ENCODE measurements at regions not wholly inside any gene's neighbourhood (a gene's known extent, or its start where the extent isn't known, plus 50 kb on each side); places are given as distances from the start of the nearest gene placed in this dataset.

GRCh38 chr15:69824075-69824876, 273.4 kb downstream of the TLE3 start:
- TF ChIP-seq EZH2 (IDR thresholded peaks at IDR 0.05; ENCODE audit: borderline replicate concordance, low read depth, low read length, severe bottlenecking) = no peak
- no peak for TF ChIP-seq CTCF (IDR thresholded peaks at IDR 0.05; ENCODE audit: borderline replicate concordance, extremely low read depth, low read length, poor library complexity, severe bottlenecking)
- peaks cover 6% of the 10 kb centered on the region for H3K27me3 ChIP-seq (ENCODE audit: insufficient read depth, low read length, poor library complexity)
- no peaks in the 10 kb centered on the region for H3K79me2 ChIP-seq (ENCODE audit: insufficient read depth, low read length)

GRCh38 chr15:69824877-69825406, 272.8 kb downstream of the TLE3 start:
- Histone ChIP-seq H3K9ac (ENCODE audit: low read depth, low read length) (no peak overlapping the region), H3K36me3 (ENCODE audit: insufficient read depth, low read length) (no peaks in the 10 kb centered on the region), H3K9me3 (ENCODE audit: insufficient read depth, low read length, severe bottlenecking) (no peaks in the 10 kb centered on the region), H3K27me3 (ENCODE audit: insufficient read depth, low read length, poor library complexity) (peaks cover 6% of the 10 kb centered on the region), H3K4me3 (ENCODE audit: low read depth in 1 of 2, low read length in 2 of 2) (no peak overlapping the region), H3K4me1 (ENCODE audit: insufficient read depth, low read length) (no peaks in the 10 kb centered on the region), H3K27ac (ENCODE audit: low read length) (no peak overlapping the region), H2AFZ (ENCODE audit: low read depth, low read length) (no peak overlapping the region), H4K20me1 (ENCODE audit: insufficient read depth, low read length) (no peaks in the 10 kb centered on the region), H3K4me2 (ENCODE audit: insufficient read depth, low read length) (no peak overlapping the region), H3K79me2 (ENCODE audit: insufficient read depth, low read length) (no peaks in the 10 kb centered on the region)
- no peak for TF ChIP-seq CTCF (IDR thresholded peaks at IDR 0.05; ENCODE audit: borderline replicate concordance, extremely low read depth, low read length, poor library complexity, severe bottlenecking)
- TF ChIP-seq EZH2 (IDR thresholded peaks at IDR 0.05; ENCODE audit: borderline replicate concordance, low read depth, low read length, severe bottlenecking) = no peak
- ATAC-seq (ENCODE audit: insufficient read depth, low read depth) = no peak
- DNase-seq = no peak

More at GRCh38 chr15:69824075-69824876, 273.4 kb downstream of the TLE3 start:
- no peak overlapping the region for H3K4me3 ChIP-seq (ENCODE audit: low read depth in 1 of 2, low read length in 2 of 2)
- no peak for DNase-seq
- H3K27ac ChIP-seq (ENCODE audit: low read length) = no peak overlapping the region
- H2AFZ ChIP-seq (ENCODE audit: low read depth, low read length) = no peak overlapping the region
- no peaks in the 10 kb centered on the region for H3K4me1 ChIP-seq (ENCODE audit: insufficient read depth, low read length)
- H3K4me2 ChIP-seq (ENCODE audit: insufficient read depth, low read length) = no peak overlapping the region
- H3K9ac ChIP-seq (ENCODE audit: low read depth, low read length) = no peak overlapping the region
- no peaks in the 10 kb centered on the region for H4K20me1 ChIP-seq (ENCODE audit: insufficient read depth, low read length)
- H3K36me3 ChIP-seq (ENCODE audit: insufficient read depth, low read length) = no peaks in the 10 kb centered on the region
- H3K9me3 ChIP-seq (ENCODE audit: insufficient read depth, low read length, severe bottlenecking) = no peaks in the 10 kb centered on the region
- ATAC-seq (ENCODE audit: insufficient read depth, low read depth) = no peak

- no peak overlapping the region for H3K4me2 ChIP-seq (ENCODE audit: insufficient read depth, low read length)
- no peak overlapping the region for H3K27ac ChIP-seq (ENCODE audit: low read length)
- H3K79me2 ChIP-seq (ENCODE audit: insufficient read depth, low read length) = no peaks in the 10 kb centered on the region
- H3K9ac ChIP-seq (ENCODE audit: low read depth, low read length) = no peak overlapping the region
- no peak for ATAC-seq (ENCODE audit: insufficient read depth, low read depth)
- peaks cover 6% of the 10 kb centered on the region for H3K27me3 ChIP-seq (ENCODE audit: insufficient read depth, low read length, poor library complexity)
- H2AFZ ChIP-seq (ENCODE audit: low read depth, low read length) = no peak overlapping the region
- H3K4me1 ChIP-seq (ENCODE audit: insufficient read depth, low read length) = no peaks in the 10 kb centered on the region
- H4K20me1 ChIP-seq (ENCODE audit: insufficient read depth, low read length) = no peaks in the 10 kb centered on the region
- no peaks in the 10 kb centered on the region for H3K9me3 ChIP-seq (ENCODE audit: insufficient read depth, low read length, severe bottlenecking)
- no peak for TF ChIP-seq EZH2 (IDR thresholded peaks at IDR 0.05; ENCODE audit: borderline replicate concordance, low read depth, low read length, severe bottlenecking)
- TF ChIP-seq CTCF (IDR thresholded peaks at IDR 0.05; ENCODE audit: borderline replicate concordance, extremely low read depth, low read length, poor library complexity, severe bottlenecking) = no peak
- DNase-seq = no peak
- no peak overlapping the region for H3K4me3 ChIP-seq (ENCODE audit: low read depth in 1 of 2, low read length in 2 of 2)
- no peaks in the 10 kb centered on the region for H3K36me3 ChIP-seq (ENCODE audit: insufficient read depth, low read length)
Observed at GRCh38 chr15:69825941-69826818, 271.5 kb downstream of the TLE3 start.
